ENCODE measurements at regions not wholly inside any gene's neighbourhood (a gene's known extent, or its start where the extent isn't known, plus 50 kb on each side); places are given as distances from the start of the nearest gene placed in this dataset.
A peak's percentile ranks its signal among the peaks of the same experiment; 100 is the strongest.

DNA sequence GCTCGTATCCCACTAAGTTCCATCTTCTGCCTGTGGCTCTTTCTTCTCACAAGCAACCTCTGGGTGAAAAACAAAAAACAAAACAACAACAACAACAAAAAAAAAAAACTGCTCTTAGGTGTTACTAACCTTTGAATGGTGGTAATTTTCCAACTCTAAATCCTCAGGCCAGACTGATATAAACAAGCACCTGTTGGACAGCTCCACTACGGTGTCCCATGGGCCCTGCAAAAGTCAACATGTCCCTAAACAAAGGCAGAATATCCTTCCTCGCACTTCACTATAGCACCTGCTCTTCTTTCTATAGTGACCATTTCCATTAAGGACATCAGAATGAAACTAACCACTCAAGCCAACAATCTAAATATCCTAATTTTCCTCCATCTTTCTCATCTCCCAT, 54.6 kb upstream of the PARM1 start:
- H3K36me3 Mint-ChIP-seq (ENCODE audit: low read depth) = no peaks in the 10 kb centered on the region
- H3K27me3 Mint-ChIP-seq = peaks cover 35% of the 10 kb centered on the region
- H3K27ac Mint-ChIP-seq = no peak overlapping the region
- peaks cover 3% of the 10 kb centered on the region for H3K9me3 Mint-ChIP-seq
- no peak overlapping the region for H3K4me3 Mint-ChIP-seq
- ATAC-seq (replicated peaks) = no peak
- H3K4me1 Mint-ChIP-seq = no peaks in the 10 kb centered on the region

DNA sequence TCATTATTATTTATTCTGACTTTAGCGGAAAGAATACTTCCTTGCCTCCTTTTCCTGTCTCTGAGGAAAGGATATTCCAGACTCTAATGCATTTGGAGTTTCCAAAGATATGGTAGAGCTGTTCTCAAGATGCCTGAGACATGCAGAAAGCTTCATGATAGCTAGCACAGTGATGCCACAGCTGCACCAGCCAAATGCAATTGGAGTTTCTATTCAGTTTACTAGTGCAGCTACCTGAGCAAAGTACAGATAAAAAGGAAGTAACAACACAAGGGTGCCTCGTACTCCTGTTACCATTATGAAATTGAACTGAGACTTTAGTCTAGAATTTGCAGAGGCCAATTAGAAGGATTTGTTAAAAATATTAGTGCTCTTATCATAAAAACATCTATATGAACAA, 57.5 kb upstream of the PARM1 start:
- no peak for ATAC-seq (replicated peaks)
- no peaks in the 10 kb centered on the region for H3K36me3 Mint-ChIP-seq (ENCODE audit: low read depth)
- no peak overlapping the region for H3K4me3 Mint-ChIP-seq
- H3K27ac Mint-ChIP-seq = no peak overlapping the region
- no peaks in the 10 kb centered on the region for H3K9me3 Mint-ChIP-seq
- H3K27me3 Mint-ChIP-seq = peaks cover 25% of the 10 kb centered on the region
- H3K4me1 Mint-ChIP-seq = no peaks in the 10 kb centered on the region

DNA sequence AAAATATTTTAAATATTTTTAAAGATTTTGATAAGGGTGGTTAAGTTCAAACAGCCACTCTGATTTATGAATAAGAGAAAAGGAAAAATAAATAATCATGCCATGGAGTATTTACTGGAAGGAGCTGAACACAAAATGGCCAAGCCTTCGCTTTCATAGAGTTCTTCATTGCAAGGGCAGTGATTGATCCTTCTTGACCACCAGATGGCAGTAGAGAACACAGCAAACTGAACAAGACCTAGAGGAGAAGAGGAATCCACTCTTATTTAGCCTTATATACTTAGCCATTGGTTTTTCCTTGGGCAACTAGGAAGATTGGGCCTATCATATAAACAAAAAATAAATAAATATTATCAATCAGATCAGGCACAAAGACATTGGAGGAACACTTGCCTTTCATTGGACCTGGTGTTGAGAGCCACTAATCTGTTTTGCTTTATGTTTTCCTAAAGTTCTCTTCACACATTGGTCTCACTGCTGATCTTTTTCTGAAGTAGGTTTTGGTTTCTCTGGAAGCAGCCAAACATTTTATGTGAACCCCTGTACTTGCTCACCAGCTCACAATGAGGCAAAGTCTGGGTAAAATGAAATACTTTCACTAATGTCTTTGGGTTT, 58.1 kb upstream of the PARM1 start:
- Mint-ChIP-seq H3K36me3 (ENCODE audit: low read depth) (no peaks in the 10 kb centered on the region), H3K27ac (no peak overlapping the region), H3K27me3 (peaks cover 22% of the 10 kb centered on the region), H3K4me1 (no peaks in the 10 kb centered on the region), H3K9me3 (no peaks in the 10 kb centered on the region), H3K4me3 (no peak overlapping the region)
- ATAC-seq (replicated peaks) = peak; percentile 47

DNA sequence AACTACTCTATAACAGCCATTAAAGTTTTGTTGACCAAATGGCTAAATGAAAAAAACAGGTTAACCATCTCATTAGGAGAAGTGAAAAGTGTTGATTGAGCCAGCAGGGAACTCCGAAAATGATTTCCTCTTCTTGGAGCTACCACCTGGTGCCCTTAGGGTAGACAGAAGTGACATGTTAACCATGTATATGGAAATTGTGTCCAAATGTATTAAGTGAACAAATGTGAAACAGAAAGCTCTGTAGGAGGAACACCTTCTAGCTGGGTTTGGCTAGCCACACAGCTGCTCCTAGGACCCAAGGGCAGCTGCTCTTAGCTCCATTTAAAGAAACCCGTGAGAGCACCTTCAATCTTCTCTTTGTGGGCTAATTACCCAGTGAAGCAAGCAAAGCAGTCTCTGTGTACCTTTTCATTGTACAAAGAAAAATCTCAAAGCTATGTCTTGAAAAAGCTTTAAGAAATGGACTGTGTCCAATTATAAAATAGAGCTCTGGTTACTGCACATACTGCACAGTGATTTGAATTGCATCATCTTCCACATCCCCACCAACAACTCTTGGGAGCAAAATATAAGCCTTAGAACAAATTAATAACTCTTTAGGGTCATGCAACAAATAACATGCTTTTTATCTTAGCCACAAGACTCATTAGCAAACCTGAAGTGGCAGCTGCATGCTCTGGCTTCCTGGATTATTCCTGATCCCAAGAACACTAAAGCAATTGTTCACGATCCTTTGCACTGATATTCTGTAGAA, 59.2 kb upstream of the PARM1 start:
- Mint-ChIP-seq H3K27ac (no peak overlapping the region), H3K9me3 (no peaks in the 10 kb centered on the region), H3K36me3 (ENCODE audit: low read depth) (no peaks in the 10 kb centered on the region), H3K4me3 (no peak overlapping the region), H3K4me1 (no peaks in the 10 kb centered on the region), H3K27me3 (peaks cover 19% of the 10 kb centered on the region)
- no peak for ATAC-seq (replicated peaks)

- H3K4me3 Mint-ChIP-seq = no peak overlapping the region
- peaks cover 6% of the 10 kb centered on the region for H3K27me3 Mint-ChIP-seq
- no peaks in the 10 kb centered on the region for H3K4me1 Mint-ChIP-seq
- H3K27ac Mint-ChIP-seq = no peak overlapping the region
- no peaks in the 10 kb centered on the region for H3K9me3 Mint-ChIP-seq
- no peak for ATAC-seq (replicated peaks)
- no peaks in the 10 kb centered on the region for H3K36me3 Mint-ChIP-seq (ENCODE audit: low read depth)
Observed at GRCh38 chr4:74858921-74859562, 64.7 kb upstream of the BTC start.

GRCh38 chr4:74855879-74856278, 61.6 kb upstream of the BTC start:
- Mint-ChIP-seq H3K4me1 (no peaks in the 10 kb centered on the region), H3K4me3 (no peak overlapping the region), H3K27ac (no peak overlapping the region), H3K36me3 (ENCODE audit: low read depth) (no peaks in the 10 kb centered on the region), H3K27me3 (peaks cover 10% of the 10 kb centered on the region), H3K9me3 (no peaks in the 10 kb centered on the region)
- no peak for ATAC-seq (replicated peaks)

DNA sequence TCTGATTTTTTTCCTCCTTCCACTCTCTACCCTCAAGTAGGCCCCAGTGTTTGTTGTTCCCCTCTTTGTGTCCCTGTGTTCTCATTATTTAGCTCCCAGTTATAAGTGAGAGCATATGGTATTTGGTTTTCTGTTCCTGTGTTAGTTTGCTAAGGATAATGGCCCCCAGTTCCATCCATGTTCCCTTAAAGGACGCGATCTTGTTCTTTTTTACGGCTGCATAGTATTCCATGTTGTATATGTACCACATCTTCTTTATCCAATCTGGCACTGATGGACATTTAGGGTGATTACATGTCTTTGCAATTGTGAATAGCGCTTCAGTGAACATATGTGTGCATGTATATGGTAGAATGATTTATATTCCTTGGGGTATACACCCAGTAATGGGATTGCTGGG, 54.5 kb upstream of the BTC start:
- Mint-ChIP-seq H3K27me3 (peaks cover 14% of the 10 kb centered on the region), H3K36me3 (ENCODE audit: low read depth) (no peaks in the 10 kb centered on the region), H3K4me1 (no peaks in the 10 kb centered on the region), H3K9me3 (no peaks in the 10 kb centered on the region), H3K4me3 (no peak overlapping the region), H3K27ac (no peak overlapping the region)
- no peak for ATAC-seq (replicated peaks)

DNA sequence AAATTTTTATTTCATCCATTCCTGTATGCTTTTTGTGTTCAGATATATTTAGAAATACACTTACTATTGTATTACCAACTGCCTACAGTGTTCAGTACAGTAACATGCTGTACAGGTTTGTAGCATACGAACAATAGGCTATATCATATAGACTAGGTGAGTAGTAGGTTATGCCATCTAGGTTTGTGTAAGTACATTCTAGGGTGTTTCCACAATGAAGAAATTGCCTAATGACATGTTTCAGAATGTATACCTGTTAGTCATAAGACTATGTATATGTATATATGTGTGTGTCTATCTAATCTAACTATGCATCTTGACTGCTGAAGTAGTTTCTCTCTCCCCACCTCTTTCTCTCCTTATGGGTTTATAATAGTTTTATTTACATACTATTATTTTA, 51.5 kb upstream of the BTC start:
- peaks cover 10% of the 10 kb centered on the region for H3K27me3 Mint-ChIP-seq
- no peak overlapping the region for H3K4me3 Mint-ChIP-seq
- no peak for ATAC-seq (replicated peaks)
- no peaks in the 10 kb centered on the region for H3K4me1 Mint-ChIP-seq
- no peak overlapping the region for H3K27ac Mint-ChIP-seq
- no peaks in the 10 kb centered on the region for H3K36me3 Mint-ChIP-seq (ENCODE audit: low read depth)
- H3K9me3 Mint-ChIP-seq = no peaks in the 10 kb centered on the region

All from activated T-helper 17 cell treated with anti-CD3 and anti-CD28 coated beads, Interleukin-2, amount 50 U/mL, for 72 hours (primary cell).